GM12878 (cell line): ENCODE measurements at regions not wholly inside any gene's neighbourhood (a gene's known extent, or its start where the extent isn't known, plus 50 kb on each side); places are given as distances from the start of the nearest gene placed in this dataset.

Experiments used
- ATAC-seq: fragments of 200-7000 bp; cut with Tn5 transposase; 3 replicates; pipeline ENCODE4 v1.9.1; 2020; ENCODE audit warnings: mild to moderate bottlenecking, moderate library complexity
- BruUV-seq: library from RNA; stranded (reverse); fragments of 400-500 nt; replicated peaks from 2 replicates; lab custom pipeline; 2021; lab: Mats Ljungman, UMichigan
- CTCF ChIA-PET: fragments of 300-600 bp; sonication (Branson Sonifier 250); formaldehyde crosslinking; extraction: SDS; loops from one replicate; lab custom pipeline; 2021; ENCODE audit warnings: inconsistent platforms; lab: Yijun Ruan, JAX
- POLR2A ChIA-PET: fragments of 350-600 bp; formaldehyde crosslinking; extraction: SDS; loops from one replicate; lab custom pipeline; 2021; ENCODE audit warnings: inconsistent platforms; lab: Charles Lee
- RAD21 ChIA-PET: fragments of 300-600 bp; sonication (Branson Sonifier 250); formaldehyde crosslinking; loops from one replicate; lab custom pipeline; 2023; ENCODE audit warnings: antibody characterized with exemption; ENCODE audit not compliant: unreplicated experiment; lab: Charles Lee
- SMC1A ChIA-PET: fragments of 300-600 bp; sonication (Branson Sonifier 250); formaldehyde crosslinking; loops from one replicate; lab custom pipeline; 2023; ENCODE audit not compliant: unreplicated experiment, uncharacterized antibody; lab: Charles Lee
- DNase-seq: peaks from one replicate; pipeline ENCODE4 v3.0.0-alpha.2; 2011; ENCODE audit warnings: low read depth, low spot score
- FAIRE-seq: peaks from 3 replicates; lab custom pipeline; 2011; peaks lifted over from hg19 to GRCh38; lab: Jason Lieb, UNC
- H2AFZ ChIP-seq: 2 replicates; pipeline ENCODE4 v1.6.0; 2011; ENCODE audit warnings: low read depth, low read length, control low read depth; ENCODE audit not compliant: control insufficient read depth
- H3K27ac ChIP-seq: 2 replicates; pipeline ENCODE4 v1.5.1; 2011; ENCODE audit warnings: control low read depth; ENCODE audit not compliant: control insufficient read depth, insufficient read depth
- H3K27me3 ChIP-seq, 2 experiments: replicated peaks in 1 of 2; 2 replicates each; pipeline versions ENCODE4 v1.6.0 to v1.6.1; 2011; ENCODE audit warnings: low read length in 1 of 2; ENCODE audit not compliant: control insufficient read depth in 2 of 2, insufficient read depth in 2 of 2
- H3K36me3 ChIP-seq, 2 experiments: 2 replicates each; pipeline ENCODE4 v1.5.1; 2011; ENCODE audit warnings: low read length in 1 of 2; ENCODE audit not compliant: control insufficient read depth in 2 of 2, insufficient read depth in 2 of 2
- H3K4me1 ChIP-seq: 2 replicates; pipeline ENCODE4 v1.6.1; 2011; ENCODE audit warnings: mild to moderate bottlenecking, low read length, moderate library complexity, mixed read lengths; ENCODE audit not compliant: control insufficient read depth, insufficient read depth
- H3K4me2 ChIP-seq: 2 replicates; pipeline ENCODE4 v1.6.0; 2011; ENCODE audit warnings: control low read depth; ENCODE audit not compliant: control insufficient read depth, insufficient read depth
- H3K4me3 ChIP-seq: fragments of 200-600 bp; sonication (generic); 2 replicates; pipeline ENCODE4 v1.5.1; 2016
- H3K79me2 ChIP-seq: 2 replicates; pipeline ENCODE4 v1.6.0; 2011; ENCODE audit warnings: low read length; ENCODE audit not compliant: control insufficient read depth, insufficient read depth
- H3K9ac ChIP-seq: 2 replicates; pipeline ENCODE4 v1.8.0; 2011; ENCODE audit warnings: low read length, control low read depth, mixed read lengths; ENCODE audit not compliant: control insufficient read depth, insufficient read depth
- H3K9me3 ChIP-seq: replicated peaks from 3 replicates; pipeline ENCODE4 v1.5.1; 2011; ENCODE audit warnings: mild to moderate bottlenecking, low read length; ENCODE audit not compliant: control insufficient read depth, insufficient read depth
- H4K20me1 ChIP-seq: 2 replicates; pipeline ENCODE4 v1.6.0; 2011; ENCODE audit not compliant: control insufficient read depth, insufficient read depth
- ATF2 ChIP-seq: IDR thresholded peaks from 2 replicates; pipeline ENCODE4 v1.6.1; 2012; ENCODE audit warnings: low read length, inconsistent platforms
- BRCA1 ChIP-seq: IDR thresholded peaks from 2 replicates; pipeline ENCODE4 v1.6.1; 2011; ENCODE audit warnings: low read depth, low read length, improper control_type of control experiment
- CBX3 ChIP-seq: fragments of 200-600 bp; sonication (generic); IDR thresholded peaks from 2 replicates; pipeline ENCODE4 v1.6.1; 2016; ENCODE audit warnings: low read depth, borderline replicate concordance
- ESRRA ChIP-seq: IDR thresholded peaks from 2 replicates; pipeline ENCODE4 v1.6.1; 2012; ENCODE audit warnings: mild to moderate bottlenecking, low read length, improper control_type of control experiment
- HDGF ChIP-seq: fragments of 450-650 bp; IDR thresholded peaks from 2 replicates; pipeline ENCODE4 v1.6.1; 2016; ENCODE audit warnings: antibody characterized with exemption
- KDM1A ChIP-seq: fragments of 200-600 bp; sonication (generic); IDR thresholded peaks from 2 replicates; pipeline ENCODE4 v1.6.1; 2016; ENCODE audit warnings: borderline replicate concordance
- MXI1 ChIP-seq: fragments of 150-350 bp; IDR thresholded peaks from 2 replicates; pipeline ENCODE4 v1.6.1; 2011; ENCODE audit warnings: low read depth, mild to moderate bottlenecking, inconsistent platforms, low read length, improper control_type of control experiment
- PAX5 ChIP-seq: IDR thresholded peaks from 2 replicates; pipeline ENCODE4 v1.6.1; 2011; ENCODE audit warnings: low read depth, low read length, borderline replicate concordance
- SMC3 ChIP-seq: IDR thresholded peaks from 2 replicates; pipeline ENCODE4 v1.6.1; 2011; ENCODE audit warnings: low read length, improper control_type of control experiment, borderline replicate concordance
- SPI1 ChIP-seq: IDR thresholded peaks from 2 replicates; pipeline ENCODE4 v1.6.1; 2011; ENCODE audit warnings: low read depth, mild to moderate bottlenecking, low read length, moderate library complexity, borderline replicate concordance; ENCODE audit not compliant: insufficient read depth
- SRF ChIP-seq, 2 experiments: IDR thresholded peaks; 2 replicates each; pipeline ENCODE4 v1.6.1; 2011; ENCODE audit warnings: low read depth in 2 of 2, low read length in 2 of 2, mild to moderate bottlenecking in 1 of 2, moderate library complexity in 1 of 2
- TBL1XR1 ChIP-seq: IDR thresholded peaks from 2 replicates; pipeline ENCODE4 v1.6.1; 2012; ENCODE audit warnings: low read depth, low read length, improper control_type of control experiment
- TCF3 ChIP-seq: IDR thresholded peaks from 2 replicates; pipeline ENCODE4 v1.6.1; 2012; ENCODE audit warnings: low read depth, mild to moderate bottlenecking, low read length, borderline replicate concordance; ENCODE audit not compliant: insufficient read depth
- USF1 ChIP-seq: IDR thresholded peaks from 2 replicates; pipeline ENCODE4 v1.6.1; 2011; ENCODE audit warnings: borderline replicate concordance, low read depth, mild to moderate bottlenecking, moderate library complexity, mixed read lengths, low read length; ENCODE audit not compliant: insufficient read depth; ENCODE audit errors: extremely low read length
- WGBS: methylation state at CpG from one replicate; pipeline ENCODE4 v1.1.6; 2016; ENCODE audit warnings: low lambda C conversion rate; ENCODE audit not compliant: insufficient replicate concordance, insufficient coverage; ENCODE audit errors: missing lambda C conversion rate; 5-methylcytosine and 5-hydroxymethylcytosine counted together
- in situ Hi-C: fragments of 300-500 bp; cut with MboI; formaldehyde crosslinking; loops from 9 replicates; pipeline ENCODE4 v1.14.3; 2018; ENCODE audit warnings: mixed read lengths
- intact Hi-C: fragments of 100-400 bp; cut with micrococcal nuclease; formaldehyde crosslinking; loops from one replicate; pipeline ENCODE4 v1.14.2; 2022; ENCODE audit not compliant: unreplicated experiment
- TF ChIP-seq, protein P1 (sequence below): fragments of 450-650 bp; formaldehyde crosslinking; IDR thresholded peaks from 2 replicates; pipeline ENCODE4 v1.5.0; 2022; ENCODE audit warnings: mild to moderate bottlenecking, missing genetic modification characterization

GRCh38 chr6:156058356-156058755 lies 602.7 kb upstream of the NOX3 start:
- no peak overlapping the region for H3K4me3 ChIP-seq
- no peak for DNase-seq
- POLR2A ChIA-PET: no interaction called here
- H3K4me2 ChIP-seq: no peak overlapping the region
- H4K20me1 ChIP-seq: no peaks in the 10 kb centered on the region
- no peaks in the 10 kb centered on the region for H3K36me3 ChIP-seq
- no peaks in the 10 kb centered on the region for H3K9me3 ChIP-seq
- SMC1A ChIA-PET: no interaction called here
- no peak for FAIRE-seq
- H3K9ac ChIP-seq: no peak overlapping the region
- H3K27ac ChIP-seq: no peak overlapping the region
- in situ Hi-C loops (no loop called here), intact Hi-C loops (no loop called here)
- no peak overlapping the region for H2AFZ ChIP-seq
- ATAC-seq: no peak
- peaks cover 0 to 2% of the 10 kb centered on the region in 2 experiments; a peak in 1 of 4 replicates for H3K27me3 ChIP-seq
- RAD21 ChIA-PET: no interaction called here
- WGBS: 37% methylated on average over 2 of the region's 2 CpGs
- CTCF ChIA-PET: no interaction called here
- no peaks in the 10 kb centered on the region for H3K79me2 ChIP-seq
- no peaks in the 10 kb centered on the region for H3K4me1 ChIP-seq
- no TSS peak for BruUV-seq
- TF ChIP-seq, protein P1, sequence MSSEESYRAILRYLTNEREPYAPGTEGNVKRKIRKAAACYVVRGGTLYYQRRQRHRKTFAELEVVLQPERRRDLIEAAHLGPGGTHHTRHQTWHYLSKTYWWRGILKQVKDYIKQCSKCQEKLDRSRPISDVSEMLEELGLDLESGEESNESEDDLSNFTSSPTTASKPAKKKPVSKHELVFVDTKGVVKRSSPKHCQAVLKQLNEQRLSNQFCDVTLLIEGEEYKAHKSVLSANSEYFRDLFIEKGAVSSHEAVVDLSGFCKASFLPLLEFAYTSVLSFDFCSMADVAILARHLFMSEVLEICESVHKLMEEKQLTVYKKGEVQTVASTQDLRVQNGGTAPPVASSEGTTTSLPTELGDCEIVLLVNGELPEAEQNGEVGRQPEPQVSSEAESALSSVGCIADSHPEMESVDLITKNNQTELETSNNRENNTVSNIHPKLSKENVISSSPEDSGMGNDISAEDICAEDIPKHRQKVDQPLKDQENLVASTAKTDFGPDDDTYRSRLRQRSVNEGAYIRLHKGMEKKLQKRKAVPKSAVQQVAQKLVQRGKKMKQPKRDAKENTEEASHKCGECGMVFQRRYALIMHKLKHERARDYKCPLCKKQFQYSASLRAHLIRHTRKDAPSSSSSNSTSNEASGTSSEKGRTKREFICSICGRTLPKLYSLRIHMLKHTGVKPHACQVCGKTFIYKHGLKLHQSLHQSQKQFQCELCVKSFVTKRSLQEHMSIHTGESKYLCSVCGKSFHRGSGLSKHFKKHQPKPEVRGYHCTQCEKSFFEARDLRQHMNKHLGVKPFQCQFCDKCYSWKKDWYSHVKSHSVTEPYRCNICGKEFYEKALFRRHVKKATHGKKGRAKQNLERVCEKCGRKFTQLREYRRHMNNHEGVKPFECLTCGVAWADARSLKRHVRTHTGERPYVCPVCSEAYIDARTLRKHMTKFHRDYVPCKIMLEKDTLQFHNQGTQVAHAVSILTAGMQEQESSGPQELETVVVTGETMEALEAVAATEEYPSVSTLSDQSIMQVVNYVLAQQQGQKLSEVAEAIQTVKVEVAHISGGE (CRISPR knock-in tag): no peak
- no peak for TF ChIP-seq TBL1XR1
- no peak for TF ChIP-seq ATF2
- no peak for TF ChIP-seq MXI1
- TF ChIP-seq CBX3: no peak
- no peak for TF ChIP-seq PAX5
- TF ChIP-seq SMC3: no peak
- TF ChIP-seq BRCA1: no peak
- TF ChIP-seq KDM1A: no peak
- no peak for TF ChIP-seq ESRRA
- no peak for TF ChIP-seq HDGF
- no peak for TF ChIP-seq SPI1
- no peak for TF ChIP-seq SRF (IDR thresholded peaks at IDR 0.05; ENCODE audit: low read depth in 2 of 2, low read length in 2 of 2)
- no peak for TF ChIP-seq USF1
- TF ChIP-seq TCF3: no peak
